ENCODE measurements at regions not wholly inside any gene's neighbourhood (a gene's known extent, or its start where the extent isn't known, plus 50 kb on each side); places are given as distances from the start of the nearest gene placed in this dataset.

- TF ChIP-seq EZH2 (IDR thresholded peaks at IDR 0.05; ENCODE audit: borderline replicate concordance, low read depth, low read length, severe bottlenecking), result no peak
- TF ChIP-seq, protein P1, sequence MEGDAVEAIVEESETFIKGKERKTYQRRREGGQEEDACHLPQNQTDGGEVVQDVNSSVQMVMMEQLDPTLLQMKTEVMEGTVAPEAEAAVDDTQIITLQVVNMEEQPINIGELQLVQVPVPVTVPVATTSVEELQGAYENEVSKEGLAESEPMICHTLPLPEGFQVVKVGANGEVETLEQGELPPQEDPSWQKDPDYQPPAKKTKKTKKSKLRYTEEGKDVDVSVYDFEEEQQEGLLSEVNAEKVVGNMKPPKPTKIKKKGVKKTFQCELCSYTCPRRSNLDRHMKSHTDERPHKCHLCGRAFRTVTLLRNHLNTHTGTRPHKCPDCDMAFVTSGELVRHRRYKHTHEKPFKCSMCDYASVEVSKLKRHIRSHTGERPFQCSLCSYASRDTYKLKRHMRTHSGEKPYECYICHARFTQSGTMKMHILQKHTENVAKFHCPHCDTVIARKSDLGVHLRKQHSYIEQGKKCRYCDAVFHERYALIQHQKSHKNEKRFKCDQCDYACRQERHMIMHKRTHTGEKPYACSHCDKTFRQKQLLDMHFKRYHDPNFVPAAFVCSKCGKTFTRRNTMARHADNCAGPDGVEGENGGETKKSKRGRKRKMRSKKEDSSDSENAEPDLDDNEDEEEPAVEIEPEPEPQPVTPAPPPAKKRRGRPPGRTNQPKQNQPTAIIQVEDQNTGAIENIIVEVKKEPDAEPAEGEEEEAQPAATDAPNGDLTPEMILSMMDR (IDR thresholded peaks at IDR 0.05; ENCODE audit: borderline replicate concordance, extremely low read depth, low read length, poor library complexity, severe bottlenecking), result no peak
These were observed 123.4 kb downstream of the SLC6A15 start for GRCh38 chr12:84789184-84789583.

Measured in DND-41 (cell line).